ENCODE measurements at regions not wholly inside any gene's neighbourhood (a gene's known extent, or its start where the extent isn't known, plus 50 kb on each side); places are given as distances from the start of the nearest gene placed in this dataset.

DNA sequence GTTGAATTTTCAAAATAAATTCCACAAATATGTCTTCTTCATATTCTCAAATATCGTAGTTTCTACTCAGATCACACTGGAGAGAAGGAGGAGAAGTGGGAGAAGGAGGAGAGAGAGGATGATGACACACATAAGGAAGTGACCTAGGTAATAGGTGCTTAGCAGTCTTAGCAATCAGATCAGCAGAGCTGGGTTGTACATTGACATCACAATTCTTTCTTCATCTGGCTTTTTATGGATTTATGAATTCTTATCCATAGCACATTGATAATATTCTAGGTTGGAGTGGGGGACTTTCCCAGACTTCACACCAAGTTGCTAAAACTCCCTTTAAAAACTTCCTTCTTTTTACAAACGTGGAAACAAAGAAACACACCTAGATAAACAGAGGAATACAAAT, 86.9 kb downstream of the FGF9 start:
- DNase-seq: no peak

DNA sequence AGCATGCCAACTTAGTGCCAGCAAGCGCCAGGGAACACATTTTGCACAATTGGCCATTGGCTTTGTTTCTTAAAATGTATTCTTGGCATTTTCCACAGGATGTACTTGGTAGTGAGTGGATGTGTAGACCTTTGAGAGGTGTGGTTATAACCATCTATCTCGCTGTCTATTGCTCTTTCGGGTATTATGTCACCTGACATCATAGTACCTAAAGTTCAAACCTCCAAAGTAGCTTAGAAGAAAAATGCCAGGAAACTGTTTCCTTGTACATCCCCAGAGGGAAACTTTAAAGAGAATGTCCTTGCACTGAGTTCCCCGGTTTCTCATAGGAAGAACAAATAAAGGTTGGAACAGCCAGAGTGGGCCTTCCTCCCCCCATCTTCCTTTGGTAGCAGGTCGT, 87.6 kb downstream of the FGF9 start:
- no peak for DNase-seq

DNA sequence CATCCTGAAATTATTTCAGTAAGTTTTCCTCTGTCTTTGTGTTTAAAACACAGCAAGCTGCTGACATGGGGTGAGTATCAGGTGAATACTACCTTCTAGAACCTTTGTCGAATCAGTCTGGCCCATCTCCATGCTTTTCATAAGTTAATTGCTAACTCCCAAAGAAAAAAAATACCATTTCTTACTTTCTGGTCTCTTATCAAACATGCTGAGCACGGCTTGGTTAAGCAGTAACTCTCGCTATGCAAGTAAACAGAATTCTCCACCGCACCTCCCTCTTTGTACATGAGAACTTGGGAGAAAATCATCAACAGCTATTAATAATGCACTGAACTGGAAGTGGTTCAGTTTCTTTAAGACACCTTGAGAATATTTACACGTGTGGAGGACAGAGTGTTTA, 88.6 kb downstream of the FGF9 start:
- no peak for DNase-seq

DNA sequence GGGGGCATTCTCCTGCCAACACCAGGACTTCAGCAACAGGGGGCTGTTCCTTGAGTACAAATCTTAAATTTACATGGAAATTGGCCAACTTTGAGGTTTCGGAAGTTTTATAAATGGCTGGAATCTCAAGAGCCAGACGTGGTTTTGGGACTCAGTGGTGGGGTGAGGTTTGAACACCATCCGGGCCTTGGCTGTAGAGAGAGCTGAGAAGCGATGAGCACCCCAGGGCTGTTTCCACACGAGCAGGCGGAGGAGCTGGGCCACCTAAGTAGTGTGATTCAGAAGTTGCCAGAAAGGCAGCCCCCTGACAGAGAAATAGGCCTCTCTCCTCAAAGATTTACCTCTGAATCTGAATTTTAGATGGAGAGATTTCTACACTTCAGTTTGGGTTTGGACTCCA, 89.0 kb downstream of the FGF9 start:
- no peak for DNase-seq

DNA sequence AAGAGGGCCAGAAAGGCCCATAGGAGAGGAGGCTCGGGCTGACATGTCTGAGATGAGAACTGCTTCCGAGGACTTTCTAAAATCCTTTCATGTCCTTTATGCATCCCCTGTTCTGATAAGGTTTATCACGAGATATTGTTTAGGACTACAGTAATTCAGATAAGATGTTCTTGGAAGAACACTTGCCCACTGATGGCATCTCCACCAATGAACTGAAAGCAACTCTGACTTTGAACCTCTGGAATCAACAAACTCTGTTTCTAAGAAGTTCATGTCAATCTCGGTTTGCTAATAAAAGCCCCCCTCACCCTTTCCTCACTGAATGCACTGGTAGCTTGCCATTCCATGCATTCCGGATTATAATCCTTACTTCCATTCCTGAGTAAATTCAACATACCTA, 90.9 kb downstream of the FGF9 start:
- no peak for DNase-seq

DNA sequence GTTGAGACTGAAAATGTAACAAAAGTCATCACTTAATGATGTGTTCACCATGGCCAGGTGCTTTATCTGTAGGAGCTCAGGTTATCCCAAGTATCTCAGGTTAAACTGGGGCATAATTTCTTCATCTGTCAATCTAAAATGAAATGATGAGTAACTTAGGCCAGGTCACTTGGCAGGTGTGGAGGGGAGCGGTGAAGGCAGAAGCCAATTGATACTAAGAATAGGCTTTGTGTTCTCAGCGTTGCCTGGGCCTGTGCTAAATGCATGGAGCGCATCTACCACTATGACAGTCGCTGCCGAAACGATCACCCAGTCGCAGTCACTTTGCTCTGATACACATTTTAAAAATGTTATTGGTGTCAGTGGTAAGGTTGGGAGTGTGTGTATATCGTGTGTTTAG, 91.6 kb downstream of the FGF9 start:
- DNase-seq: no peak

DNA sequence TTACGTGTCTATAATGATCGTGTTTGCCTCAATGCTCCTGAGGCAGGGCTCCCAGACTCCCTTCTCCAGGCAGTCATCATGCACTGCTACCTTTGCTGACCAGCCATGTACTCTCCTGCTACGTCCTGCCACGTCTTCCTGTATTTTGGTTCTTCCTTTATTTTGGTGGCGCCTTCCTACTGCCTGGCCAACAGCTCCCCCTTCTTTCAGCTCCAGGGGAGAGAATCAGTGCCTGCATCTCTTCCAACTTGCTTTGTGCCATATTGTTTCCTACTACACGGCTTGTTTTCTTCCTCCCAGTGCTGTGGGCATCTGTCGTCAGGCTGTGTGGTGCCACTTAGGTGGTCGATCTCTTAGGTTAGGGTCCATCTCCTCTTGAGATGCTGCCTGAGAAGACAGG, 96.2 kb downstream of the FGF9 start:
- no peak for DNase-seq

DNA sequence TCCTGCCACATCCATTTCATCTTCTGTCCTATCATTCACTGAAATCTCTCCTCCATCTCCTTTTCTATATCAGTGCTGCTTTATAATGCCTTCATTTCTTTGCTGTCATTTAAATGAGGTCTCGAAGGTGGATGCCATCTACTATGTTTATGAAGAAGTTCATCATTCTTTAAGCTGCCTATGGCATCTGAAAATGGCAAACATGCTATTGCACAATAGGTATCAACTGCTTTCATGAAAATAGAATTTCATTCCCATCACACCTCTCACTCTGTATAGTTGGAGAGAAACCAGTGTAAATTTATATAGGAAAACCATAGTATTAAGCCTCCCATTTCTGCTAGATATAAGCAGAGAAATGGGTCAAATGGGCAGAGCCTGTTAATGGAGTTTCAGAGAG, 100.2 kb downstream of the FGF9 start:
- DNase-seq: no peak

DNA sequence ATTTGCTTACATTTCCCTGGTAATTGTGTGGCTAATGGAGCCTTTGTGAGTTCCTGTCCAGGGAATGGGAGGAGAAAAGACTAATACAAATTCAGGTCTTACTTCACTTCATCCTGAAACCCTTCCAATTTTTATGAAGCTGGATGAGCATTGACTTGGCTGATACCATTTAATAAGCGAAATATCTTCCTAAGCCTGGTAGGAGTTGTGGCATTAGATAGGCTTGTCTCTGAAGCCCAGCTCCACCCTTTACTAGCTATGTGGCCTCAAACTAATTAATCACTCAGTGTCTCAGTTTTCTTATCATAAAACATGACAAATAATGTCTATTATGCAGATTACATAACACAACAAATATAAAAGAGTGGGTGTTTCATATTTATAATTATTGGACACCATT, 106.3 kb downstream of the FGF9 start:
- no peak for DNase-seq

DNA sequence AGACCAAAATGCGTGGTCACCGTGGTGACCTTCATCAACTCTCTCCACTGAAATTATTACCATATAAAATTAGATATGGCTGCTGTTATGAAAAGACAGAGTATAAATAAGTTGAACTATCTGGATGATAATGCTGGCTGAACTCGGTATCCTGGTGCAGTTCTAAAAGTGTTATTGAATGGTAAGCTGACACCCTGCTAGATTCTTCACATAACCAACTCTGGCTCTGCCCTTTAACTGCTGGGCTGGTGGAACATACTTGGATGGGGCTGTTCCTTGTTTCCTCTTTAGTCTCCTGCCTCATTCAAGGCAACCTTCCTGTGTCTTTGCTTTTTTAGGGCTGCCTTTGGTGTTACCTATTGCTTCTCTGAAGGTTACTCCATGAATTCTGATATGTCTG, 106.9 kb downstream of the FGF9 start:
- DNase-seq: no peak

DNA sequence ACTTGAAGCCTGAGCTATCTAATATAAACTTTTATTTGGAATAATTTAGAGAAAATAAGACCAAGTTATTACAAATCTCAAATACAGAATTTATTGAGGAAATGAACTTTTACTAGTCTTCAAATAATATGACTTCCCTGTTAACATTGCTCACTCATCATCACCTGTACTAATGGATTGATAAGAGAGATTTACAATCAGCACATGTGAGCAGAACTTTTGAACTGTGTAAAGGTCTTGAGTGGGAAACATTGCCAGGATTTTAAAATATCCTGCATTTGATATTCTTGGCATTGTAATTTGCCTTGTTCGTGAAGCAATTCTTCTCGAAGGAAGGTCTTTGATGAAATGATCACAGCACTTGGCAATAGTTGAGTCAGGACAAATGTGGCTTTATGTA, 111.9 kb downstream of the FGF9 start:
- DNase-seq: no peak

DNA sequence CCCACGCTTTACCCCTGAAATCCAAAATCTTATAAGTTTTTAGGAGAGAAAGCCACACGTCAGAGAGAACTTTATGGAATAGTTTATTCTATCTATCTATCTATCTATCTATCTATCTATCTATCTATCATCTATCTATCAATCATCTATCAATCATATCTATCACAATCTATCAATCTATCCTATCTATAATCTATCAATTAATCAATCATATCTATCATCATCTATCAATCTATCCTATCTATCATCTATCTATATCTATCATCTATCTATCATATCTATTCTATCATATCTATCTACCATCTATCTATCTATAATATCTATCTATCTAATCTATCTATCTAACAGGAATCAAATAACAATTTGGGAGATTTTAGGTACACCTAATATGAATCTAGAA, 115.1 kb downstream of the FGF9 start:
- no peak for DNase-seq

DNA sequence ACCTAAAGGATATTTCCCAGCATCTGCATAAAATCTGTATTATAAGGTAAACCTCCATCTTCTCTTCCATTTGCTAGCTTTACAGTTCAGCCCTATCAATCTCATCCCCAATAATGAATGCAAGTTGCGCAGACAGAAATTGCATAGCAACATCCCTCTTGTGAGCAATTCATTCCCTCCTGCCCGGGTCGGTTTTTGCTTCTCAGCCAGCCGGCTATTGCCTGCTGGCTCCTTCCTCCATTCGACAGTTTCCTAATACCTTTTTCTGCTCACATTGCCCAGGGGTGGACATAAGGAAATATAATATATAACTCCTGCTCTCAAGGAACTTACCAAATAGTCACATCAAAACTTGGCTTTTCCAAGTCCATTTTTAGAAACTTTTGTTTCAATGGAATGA, 125.2 kb downstream of the FGF9 start:
- no peak for DNase-seq

DNA sequence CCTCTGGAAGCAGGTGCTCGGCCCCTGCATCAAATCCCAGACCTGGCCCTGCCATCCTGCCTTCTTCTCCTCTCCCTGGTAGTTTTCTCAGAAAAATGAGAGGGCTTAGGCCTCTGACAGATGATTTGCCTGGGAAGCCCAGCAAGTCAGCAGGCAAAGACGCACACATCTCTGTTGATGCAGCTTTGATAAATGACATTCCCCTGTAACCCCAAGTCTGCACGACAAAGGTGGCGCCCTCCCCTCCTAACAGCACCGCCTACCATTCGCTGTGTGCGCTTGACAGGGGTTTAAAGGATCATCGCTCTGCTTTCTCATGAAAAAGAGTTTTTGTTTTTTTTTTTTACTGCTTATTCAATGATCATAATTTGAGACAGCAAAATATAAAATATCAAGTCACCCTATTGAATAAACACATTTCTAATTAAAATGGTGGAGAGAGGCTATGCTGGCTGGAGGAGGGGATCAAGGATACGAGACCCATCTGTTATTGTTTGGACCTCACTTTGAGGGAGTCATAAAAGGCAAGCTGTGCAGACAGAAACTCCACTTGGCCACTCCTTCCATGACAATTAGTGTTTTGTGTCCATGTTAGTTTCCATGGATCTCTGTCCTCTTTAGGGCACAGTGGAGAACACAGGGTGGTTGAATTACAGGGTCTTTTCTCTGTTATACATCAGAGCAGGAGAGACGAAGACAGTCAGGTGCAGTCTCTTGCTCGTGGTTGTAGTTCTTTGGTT, 126.1 kb downstream of the FGF9 start:
- DNase-seq: no peak

DNA sequence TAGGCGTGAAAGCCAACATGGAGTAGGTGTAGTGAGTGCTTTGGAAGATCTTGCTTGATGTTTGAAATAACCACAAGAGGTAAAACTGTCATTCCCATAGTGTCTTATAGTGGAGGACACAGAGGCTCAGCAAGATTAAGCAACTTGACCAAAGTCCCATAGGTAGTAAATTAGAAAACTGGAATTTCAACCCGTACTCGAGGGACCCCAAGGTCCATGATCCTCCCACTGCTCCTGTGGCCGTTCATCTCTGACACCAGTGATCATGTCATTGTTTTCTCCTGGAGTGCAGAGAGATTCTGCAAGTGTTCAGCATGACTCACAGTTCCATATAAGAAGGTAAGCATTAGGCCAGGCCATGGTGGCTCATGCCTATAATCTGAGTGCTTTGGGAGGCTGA, 126.9 kb downstream of the FGF9 start:
- DNase-seq: no peak

DNA sequence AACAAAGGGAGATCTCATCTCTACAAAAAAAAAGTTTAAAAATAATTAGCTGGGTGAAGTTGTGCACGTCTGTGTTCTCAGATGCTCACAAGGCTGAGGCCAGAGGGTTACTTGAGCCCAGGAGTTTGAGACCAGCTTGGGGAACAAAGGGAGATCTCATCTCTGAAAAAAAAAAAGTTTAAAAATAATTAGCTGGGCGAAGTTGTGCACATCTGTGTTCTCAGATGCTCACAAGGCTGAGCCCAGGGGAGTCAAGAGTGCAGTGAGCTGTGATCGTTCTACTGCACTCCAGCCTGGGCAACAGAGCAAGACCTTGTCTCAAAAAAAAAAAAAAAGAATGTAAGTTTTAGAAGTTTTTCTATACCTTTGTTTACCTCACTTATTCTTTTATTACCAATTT, 127.3 kb downstream of the FGF9 start:
- no peak for DNase-seq

DNA sequence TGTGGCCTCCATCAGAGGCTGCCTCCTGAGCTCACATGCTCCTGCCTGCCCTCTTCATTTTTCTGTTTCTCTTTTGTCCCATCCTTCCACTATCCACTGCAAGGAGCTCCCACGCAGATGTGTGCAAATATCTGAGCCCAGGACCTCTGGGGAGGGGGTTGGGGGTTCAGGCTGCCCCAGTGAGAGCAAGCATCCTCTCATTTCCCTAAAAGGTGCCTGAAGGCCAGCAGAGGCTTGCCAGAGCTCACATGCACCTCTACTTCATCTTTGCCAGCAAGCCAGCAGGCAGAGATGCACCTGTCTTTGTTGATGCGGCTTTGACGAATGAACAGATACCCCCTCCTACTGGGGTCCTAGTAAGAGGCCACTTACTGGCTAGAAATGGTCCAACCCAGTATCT, 128.8 kb downstream of the FGF9 start:
- no peak for DNase-seq

DNA sequence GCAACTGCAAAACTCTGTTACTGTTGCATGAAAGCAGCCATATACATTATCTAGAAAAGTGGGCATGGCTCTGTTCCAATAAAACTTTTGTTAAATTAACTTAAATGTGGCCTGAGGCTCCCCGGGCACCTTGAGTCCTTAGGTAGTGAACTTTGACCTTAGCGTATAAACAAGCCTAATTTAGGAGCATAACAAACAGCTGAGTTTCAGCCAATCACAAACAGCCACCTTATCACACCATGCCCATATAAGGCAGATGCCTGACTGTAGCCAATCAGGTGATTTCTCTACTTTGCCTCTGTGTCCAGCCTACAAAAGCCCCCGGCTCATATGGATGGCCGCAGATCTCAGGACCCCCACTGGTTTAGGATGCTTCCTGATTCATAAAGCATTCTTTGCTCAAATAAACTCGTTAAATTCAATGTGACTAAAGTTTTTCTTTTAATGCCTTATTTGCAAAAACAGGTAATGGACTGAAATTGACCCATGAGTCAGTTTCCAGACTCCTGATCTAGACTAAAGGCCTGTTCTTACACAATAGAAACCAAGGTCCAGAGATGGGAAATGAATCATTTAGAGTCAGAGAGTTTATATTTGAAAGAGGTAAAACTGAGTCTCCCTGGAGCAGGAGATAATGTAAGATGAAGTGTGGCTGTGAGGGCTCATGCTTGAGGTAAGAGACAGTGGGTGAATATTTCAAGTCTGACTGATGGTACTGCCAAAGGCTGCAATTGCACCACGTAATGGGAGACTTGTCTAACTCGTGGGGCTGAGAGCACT, 130.2 kb downstream of the FGF9 start:
- DNase-seq: no peak

DNA sequence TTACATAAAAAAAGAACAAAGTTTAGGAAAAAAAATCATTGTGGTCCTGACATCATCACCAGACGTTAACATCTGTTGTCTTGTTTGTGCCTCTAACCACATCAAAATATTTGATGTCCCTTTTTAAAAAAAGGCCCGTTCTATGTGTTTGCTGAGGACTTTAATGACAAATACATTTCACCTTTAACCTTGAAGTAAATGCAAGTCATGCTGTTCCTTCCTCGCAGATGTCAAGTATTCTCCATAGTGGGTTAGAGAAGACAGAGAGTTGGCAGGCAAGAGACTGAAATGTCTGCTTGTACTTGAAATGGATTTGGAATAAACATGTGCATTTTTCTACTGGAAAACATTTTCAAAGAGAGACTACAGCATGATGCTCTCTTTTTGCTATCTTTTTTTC, 134.9 kb downstream of the FGF9 start:
- no peak for DNase-seq

DNA sequence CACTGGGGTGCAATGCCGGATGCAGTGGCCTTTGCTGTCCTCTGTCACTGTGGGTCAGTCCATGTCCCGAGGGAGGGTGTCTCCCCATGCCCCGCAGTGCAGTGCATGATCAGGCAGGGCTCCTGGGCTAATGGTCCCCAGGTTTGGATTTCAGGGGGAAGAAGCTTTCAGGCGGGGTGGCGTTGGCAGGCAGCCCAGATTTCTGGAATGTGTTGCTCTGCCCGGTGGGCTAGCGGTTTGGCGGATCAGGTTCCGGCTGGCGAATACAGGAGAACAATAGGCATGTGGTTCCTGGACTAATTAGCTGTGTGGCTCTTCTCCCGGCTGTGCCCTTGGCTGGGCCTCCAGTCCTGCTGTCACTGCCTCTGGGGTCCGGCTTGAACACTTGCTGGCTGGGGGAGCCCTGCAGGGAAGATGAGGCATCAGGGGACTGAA, 141.3 kb downstream of the FGF9 start:
- DNase-seq: no peak

DNA sequence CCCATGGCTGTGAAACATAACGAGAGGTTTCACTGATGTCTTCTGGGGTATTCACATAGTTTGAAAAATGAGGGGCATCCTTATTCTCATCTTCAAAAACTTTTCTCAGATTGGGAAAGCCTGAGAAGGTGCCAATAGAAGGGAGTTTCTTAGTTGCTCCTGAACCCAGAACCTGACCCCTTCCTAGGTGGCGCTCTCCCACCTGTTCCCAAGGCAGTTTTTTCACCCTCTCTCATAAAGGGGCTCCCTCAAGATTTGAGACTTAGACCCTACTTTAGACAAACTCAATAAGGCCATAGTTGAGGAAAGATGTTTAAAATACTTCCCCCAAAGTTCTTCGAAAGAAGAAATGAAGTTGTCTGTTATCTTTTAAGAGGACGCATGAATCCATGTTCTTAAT, 142.2 kb downstream of the FGF9 start:
- no peak for DNase-seq

DNA sequence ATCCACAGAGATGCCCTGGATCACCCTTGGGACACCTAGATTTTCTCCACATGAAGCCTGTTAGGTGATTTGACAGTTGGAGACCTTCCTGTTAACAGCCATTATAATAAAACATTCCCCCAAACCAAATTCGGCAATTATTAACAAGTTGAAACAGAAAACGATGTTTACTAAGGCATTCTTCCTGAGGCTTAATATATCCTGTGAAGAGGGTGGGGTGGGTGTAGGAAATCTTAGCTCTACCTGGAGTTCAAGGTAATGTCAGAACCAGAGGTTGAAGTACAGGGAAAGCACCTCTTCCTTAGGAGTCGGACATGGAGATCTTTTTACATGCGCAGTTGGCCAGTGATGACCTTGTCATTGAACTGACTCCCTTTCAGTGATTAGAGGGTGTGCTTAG, 143.0 kb downstream of the FGF9 start:
- no peak for DNase-seq

DNA sequence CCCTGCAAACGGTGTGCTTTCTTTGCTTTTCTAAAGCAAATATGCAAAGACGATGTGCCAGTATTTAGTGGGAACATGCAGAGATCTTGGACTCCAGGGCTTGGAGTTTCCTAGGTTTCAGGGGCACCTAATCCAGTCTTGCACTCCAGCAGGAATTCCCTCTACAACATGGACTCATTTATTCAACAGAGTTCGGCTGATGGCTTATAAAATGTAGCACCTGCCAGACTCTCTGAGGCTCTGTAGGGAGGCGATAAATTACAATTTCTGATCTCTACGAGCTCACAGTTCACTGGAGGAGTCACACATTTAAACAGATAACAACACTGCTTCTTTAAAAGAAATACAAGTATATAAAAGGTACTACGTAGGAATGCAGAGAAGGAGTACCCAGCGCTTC, 143.7 kb downstream of the FGF9 start:
- DNase-seq: no peak

All from nucleus accumbens (tissue), 56 donors.